ENCODE measurements at regions not wholly inside any gene's neighbourhood (a gene's known extent, or its start where the extent isn't known, plus 50 kb on each side); places are given as distances from the start of the nearest gene placed in this dataset.

- no peak overlapping the region for H3K56ac ChIP-seq (replicated peaks; ENCODE audit: insufficient read length, low read depth, low read length)
- FAIRE-seq = no peak
- no peak overlapping the region for H2AFZ ChIP-seq (ENCODE audit: low read length)
Measured at GRCh38 chr13:67372868-67373464, 142.8 kb upstream of the PCDH9 start.

More at GRCh38 chr13:67372868-67373464, 142.8 kb upstream of the PCDH9 start:
- no peaks in the 10 kb centered on the region for H3K79me2 ChIP-seq (ENCODE audit: control insufficient read depth in 1 of 2, insufficient read depth in 2 of 2, low read length in 2 of 2)
- H3K9ac ChIP-seq (replicated peaks in 1 of 4; ENCODE audit: extremely low read depth in 1 of 4, low read depth in 3 of 4, low read length in 3 of 4) = no peak overlapping the region
- H3K23ac ChIP-seq (ENCODE audit: insufficient read length) = no peak overlapping the region
- no peak overlapping the region for H3K27ac ChIP-seq (ENCODE audit: low read depth, low read length)
- H3K4me2 ChIP-seq (ENCODE audit: insufficient read depth in 1 of 2, low read depth in 2 of 2, low read length in 2 of 2) = no peak overlapping the region
- no peak overlapping the region for H2BK12ac ChIP-seq (ENCODE audit: low read depth, low read length)
- H3K18ac ChIP-seq (ENCODE audit: extremely low read depth, low read length) = no peak overlapping the region
- H4K8ac ChIP-seq (ENCODE audit: extremely low read depth, insufficient read depth, low read length) = no peak overlapping the region
- 0 out of 7 replicates have a peak, but pooled peaks cover 0 to 2% (median 0%) of the 10 kb centered on the region in 4 experiments for H3K4me1 ChIP-seq (replicated peaks in 1 of 4; ENCODE audit: control insufficient read depth in 3 of 4, insufficient read depth in 4 of 4, low read length in 3 of 4)
- H3K9me3 ChIP-seq (ENCODE audit: insufficient read depth in 2 of 2, low read depth in 1 of 2, low read length in 1 of 2) = no peaks in the 10 kb centered on the region
- no peak overlapping the region for H3K4ac ChIP-seq (replicated peaks; ENCODE audit: insufficient read length, low read depth, low read length)
- POLR2A ChIA-PET (ENCODE audit: partially characterized antibody) = no interaction called here
- no peak overlapping the region for H4K5ac ChIP-seq (ENCODE audit: insufficient read length, low read depth, low read length)
- H3K36me3 ChIP-seq (ENCODE audit: control insufficient read depth in 2 of 4, insufficient read depth in 4 of 4, low read length in 3 of 4) = no peaks in the 10 kb centered on the region
- H3K4me3 ChIP-seq (ENCODE audit: extremely low read depth in 1 of 4, insufficient read depth in 2 of 4, low read depth in 3 of 4, low read length in 4 of 4) = no peak overlapping the region
- TF ChIP-seq SAP30 (IDR thresholded peaks at IDR 0.05; ENCODE audit: insufficient read depth, insufficient replicate concordance, low read length) (no peak), ASH2L (IDR thresholded peaks at IDR 0.05; ENCODE audit: low read length) (no peak), POU5F1 (IDR thresholded peaks at IDR 0.05; ENCODE audit: low read depth, low read length) (no peak), FOSL1 (IDR thresholded peaks at IDR 0.05; ENCODE audit: insufficient read depth, low read depth, low read length) (no peak), KDM1A (IDR thresholded peaks at IDR 0.05; ENCODE audit: borderline replicate concordance, low read length) (no peak), RNF2 (IDR thresholded peaks at IDR 0.05; ENCODE audit: borderline replicate concordance, low read depth, low read length, missing control alignments, poor library complexity, severe bottlenecking) (no peak), KDM5A (IDR thresholded peaks at IDR 0.05; ENCODE audit: low read length) (no peak), CHD2 (IDR thresholded peaks at IDR 0.05; ENCODE audit: low read length) (no peak), SUZ12 (IDR thresholded peaks at IDR 0.05; ENCODE audit: low read length) (no peak)
- no peak overlapping the region for H2BK20ac ChIP-seq (ENCODE audit: low read length)
- CTCF ChIA-PET (ENCODE audit: partially characterized antibody) = interaction anchor here (0.6 to 0.7 kb wide), 2 partner anchors 43 to 643 kb away, joined by 3 read pairs; no protein-coding TSS in a partner anchor
- no peaks in the 10 kb centered on the region for H3K23me2 ChIP-seq (ENCODE audit: low read depth, low read length)
- H2AK5ac ChIP-seq (ENCODE audit: low read depth, low read length) = no peak overlapping the region
- H3K14ac ChIP-seq (ENCODE audit: insufficient read length) = no peak overlapping the region
- 89% methylated on average over 1 of the region's 1 CpG; no CpG with 5 or more reads in 1 of the 2 experiments for whole genome bisulfite sequencing, 2 experiments (ENCODE audit: extremely low coverage in 1 of 2, insufficient coverage in 1 of 2, insufficient read length in 1 of 2, insufficient replicate concordance in 2 of 2, low coverage in 1 of 2, low lambda C conversion rate in 2 of 2, missing lambda C conversion rate in 1 of 2)
- no peaks in the 10 kb centered on the region for H3K79me1 ChIP-seq (ENCODE audit: low read depth, low read length)
- H4K20me1 ChIP-seq (replicated peaks in 1 of 2; ENCODE audit: control insufficient read depth in 1 of 2, insufficient read depth in 2 of 2, low read length in 2 of 2) = no peaks in the 10 kb centered on the region
- H2BK5ac ChIP-seq (ENCODE audit: low read depth, low read length) = no peak overlapping the region
- no peak overlapping the region for H4K91ac ChIP-seq (replicated peaks; ENCODE audit: insufficient read length, low read length)
- H2BK15ac ChIP-seq (ENCODE audit: low read length) = no peak overlapping the region
- no peak for DNase-seq (ENCODE audit: low read depth in 1 of 2, low spot score in 2 of 2)
- no peaks in the 10 kb centered on the region for H3K27me3 ChIP-seq (replicated peaks in 1 of 4; ENCODE audit: control insufficient read depth in 3 of 4, extremely low read depth in 1 of 4, insufficient read depth in 3 of 4, low read length in 3 of 4)
- no peak overlapping the region for H2BK120ac ChIP-seq (replicated peaks; ENCODE audit: low read depth, low read length)

Measured in H1 (cell line).